K562 (cell line): ENCODE measurements at regions not wholly inside any gene's neighbourhood (a gene's known extent, or its start where the extent isn't known, plus 50 kb on each side); places are given as distances from the start of the nearest gene placed in this dataset.

Source experiments
- ATAC-seq: fragments of 200-7000 bp; cut with Tn5 transposase; 3 replicates; pipeline ENCODE4 v1.9.1; 2020; ENCODE audit warnings: moderate library complexity
- BruUV-seq: library from RNA; stranded (reverse); fragments of 400-500 nt; replicated peaks from 2 replicates; lab custom pipeline; 2021; lab: Mats Ljungman, UMichigan
- CTCF ChIA-PET: fragments of 300-600 bp; formaldehyde crosslinking; extraction: SDS; loops from one replicate; lab custom pipeline; 2021; ENCODE audit warnings: low intra/inter-chr PET ratio; lab: Yijun Ruan, JAX
- POLR2A ChIA-PET: fragments of 300-600, 350-650 bp; sonication (Branson Sonifier 250); formaldehyde crosslinking; extraction: SDS; loops from one replicate; lab custom pipeline; 2021; ENCODE audit warnings: antibody characterized with exemption, inconsistent platforms; lab: Yijun Ruan, JAX
- DNase-seq, 4 experiments: peaks; one replicate each; pipeline versions ENCODE4 v3.0.0 to v3.0.0-alpha.2; 2011 to 2018; ENCODE audit warnings: low spot score in 3 of 4, mixed read lengths in 3 of 4; ENCODE audit errors: extremely low read depth in 1 of 4
- FAIRE-seq: peaks from 2 replicates; lab custom pipeline; 2011; peaks lifted over from hg19 to GRCh38; lab: Jason Lieb, UNC
- H2AFZ ChIP-seq: 2 replicates; pipeline ENCODE4 v1.6.0; 2011; ENCODE audit warnings: low read depth, low read length, control low read depth, inconsistent platforms
- H3K27ac ChIP-seq: fragments of 200-600 bp; 3 replicates; pipeline ENCODE4 v1.8.0; 2011; ENCODE audit warnings: low read depth, mild to moderate bottlenecking, control low read depth, inconsistent platforms, low read length, moderate library complexity, mixed read lengths; ENCODE audit errors: extremely low read depth
- H3K27me3 ChIP-seq, 2 experiments: fragments of 300-600 bp in 1 of 2; 2 replicates in 1 of 2; 3 replicates in 1 of 2; pipeline versions ENCODE4 v1.6.0 to v1.8.0; 2011; ENCODE audit warnings: inconsistent platforms in 2 of 2, low read length in 2 of 2, mild to moderate bottlenecking in 1 of 2, mixed read lengths in 1 of 2, moderate library complexity in 1 of 2; ENCODE audit not compliant: control insufficient read depth in 2 of 2, insufficient read depth in 2 of 2
- H3K36me3 ChIP-seq: fragments of 300-600 bp; 3 replicates; pipeline ENCODE4 v1.8.0; 2011; ENCODE audit warnings: mild to moderate bottlenecking, low read length, inconsistent platforms; ENCODE audit not compliant: control insufficient read depth, insufficient read depth
- H3K4me1 ChIP-seq, 2 experiments: fragments of 200-600 bp in 1 of 2; replicated peaks in 1 of 2; 2 replicates in 1 of 2; 3 replicates in 1 of 2; pipeline versions ENCODE4 v1.5.1 to v1.8.0; 2011; ENCODE audit warnings: inconsistent platforms in 2 of 2, low read length in 2 of 2, mild to moderate bottlenecking in 1 of 2, mixed read lengths in 1 of 2, moderate library complexity in 1 of 2; ENCODE audit not compliant: control insufficient read depth in 2 of 2, insufficient read depth in 2 of 2
- H3K4me2 ChIP-seq: 2 replicates; pipeline ENCODE4 v1.6.1; 2011; ENCODE audit warnings: low read length, control low read depth, inconsistent platforms, mixed read lengths; ENCODE audit not compliant: insufficient read depth
- H3K4me3 ChIP-seq: fragments of 200-600 bp; sonication (generic), shearing (Covaris generic); 2 replicates; pipeline ENCODE4 v1.5.1; 2016; ENCODE audit warnings: control low read depth, inconsistent platforms
- H3K79me2 ChIP-seq: fragments of 200-600 bp; 3 replicates; pipeline ENCODE4 v1.8.0; 2011; ENCODE audit warnings: low read length, inconsistent platforms; ENCODE audit not compliant: control insufficient read depth, insufficient read depth
- H3K9ac ChIP-seq, 2 experiments: 2 replicates each; pipeline versions ENCODE4 v1.6.0 to v1.6.1; 2011; ENCODE audit warnings: low read depth in 2 of 2, low read length in 2 of 2, control low read depth in 1 of 2, inconsistent platforms in 1 of 2, mild to moderate bottlenecking in 1 of 2, mixed read lengths in 1 of 2; ENCODE audit not compliant: insufficient read depth in 1 of 2
- H3K9me1 ChIP-seq: one replicate; pipeline ENCODE4 v1.6.0; 2011; ENCODE audit warnings: inconsistent platforms, mild to moderate bottlenecking, low read length, moderate library complexity; ENCODE audit not compliant: control insufficient read depth, insufficient read depth
- H3K9me3 ChIP-seq: replicated peaks from 2 replicates; pipeline ENCODE4 v1.5.1; 2011; ENCODE audit warnings: low read depth, low read length, inconsistent platforms; ENCODE audit not compliant: control insufficient read depth, insufficient read depth
- H4K20me1 ChIP-seq: replicated peaks from 2 replicates; pipeline ENCODE4 v1.6.1; 2011; ENCODE audit warnings: low read length, inconsistent platforms, mixed read lengths; ENCODE audit not compliant: control insufficient read depth, insufficient read depth
- CREBBP ChIP-seq: IDR thresholded peaks from one replicate; pipeline ENCODE4 v1.6.1; 2012; ENCODE audit warnings: low read depth, mild to moderate bottlenecking, control low read depth, inconsistent platforms, low read length
- EWSR1 ChIP-seq: fragments of 450-650 bp; IDR thresholded peaks from 2 replicates; pipeline ENCODE4 v1.6.1; 2018; ENCODE audit warnings: borderline replicate concordance, mild to moderate bottlenecking, low read depth, moderate library complexity; ENCODE audit not compliant: partially characterized antibody
- HDAC1 ChIP-seq, 2 experiments: fragments of 450-650 bp; IDR thresholded peaks; 2 replicates each; pipeline ENCODE4 v1.6.1; 2016 to 2017; ENCODE audit warnings: inconsistent platforms in 1 of 2, mild to moderate bottlenecking in 1 of 2, moderate library complexity in 1 of 2
- ILK ChIP-seq: fragments of 450-650 bp; IDR thresholded peaks from 2 replicates; pipeline ENCODE4 v1.6.1; 2016; ENCODE audit warnings: missing genetic modification characterization, low read depth, mild to moderate bottlenecking, missing compliant biosample characterization, moderate library complexity, borderline replicate concordance
- RAD21 ChIP-seq, 2 experiments: fragments of 250-450 bp in 1 of 2; fragments of 450-650 bp in 1 of 2; sonication (Bioruptor Pico) in 1 of 2; formaldehyde crosslinking in 1 of 2; IDR thresholded peaks in 1 of 2; conservative IDR thresholded peaks in 1 of 2; 2 replicates each; pipeline versions ENCODE4 v1.4.0 to v1.8.0; 2020 to 2022; ENCODE audit warnings: mild to moderate bottlenecking in 2 of 2, moderate library complexity in 1 of 2
- TAF9B ChIP-seq: fragments of 450-650 bp; IDR thresholded peaks from 2 replicates; pipeline ENCODE4 v1.6.1; 2018; ENCODE audit warnings: mild to moderate bottlenecking; ENCODE audit not compliant: partially characterized antibody
- ZBTB7A ChIP-seq: IDR thresholded peaks from 2 replicates; pipeline ENCODE4 v1.6.1; 2011; ENCODE audit warnings: low read depth, mild to moderate bottlenecking, low read length, moderate library complexity, borderline replicate concordance; ENCODE audit not compliant: control insufficient read depth
- ZNF143 ChIP-seq: sonication (generic); formaldehyde crosslinking; IDR thresholded peaks from 2 replicates; pipeline ENCODE4 v1.9.0; 2022; ENCODE audit warnings: mild to moderate bottlenecking, missing genetic modification reagents
- WGBS: fragments of 100-300 bp; shearing (Covaris generic); methylation state at CpG from one replicate; pipeline ENCODE4 v1.1.6; 2016; ENCODE audit warnings: low coverage, mixed read lengths; ENCODE audit not compliant: insufficient coverage; ENCODE audit errors: missing lambda C conversion rate; 5-methylcytosine and 5-hydroxymethylcytosine counted together
- in situ Hi-C: fragments of 300-500 bp; cut with MboI; formaldehyde crosslinking; loops from 4 replicates; pipeline ENCODE4 v1.15.0; 2018; ENCODE audit warnings: inconsistent platforms, mixed read lengths
- intact Hi-C: fragments of 100-400 bp; cut with micrococcal nuclease; formaldehyde crosslinking; loops from 2 replicates; pipeline ENCODE4 v1.14.2; 2022
- TF ChIP-seq, protein P1 (sequence below): fragments of 450-650 bp; IDR thresholded peaks from 2 replicates; pipeline ENCODE4 v1.6.1; 2018; ENCODE audit warnings: mild to moderate bottlenecking, low read depth; ENCODE audit not compliant: partially characterized antibody

DNA sequence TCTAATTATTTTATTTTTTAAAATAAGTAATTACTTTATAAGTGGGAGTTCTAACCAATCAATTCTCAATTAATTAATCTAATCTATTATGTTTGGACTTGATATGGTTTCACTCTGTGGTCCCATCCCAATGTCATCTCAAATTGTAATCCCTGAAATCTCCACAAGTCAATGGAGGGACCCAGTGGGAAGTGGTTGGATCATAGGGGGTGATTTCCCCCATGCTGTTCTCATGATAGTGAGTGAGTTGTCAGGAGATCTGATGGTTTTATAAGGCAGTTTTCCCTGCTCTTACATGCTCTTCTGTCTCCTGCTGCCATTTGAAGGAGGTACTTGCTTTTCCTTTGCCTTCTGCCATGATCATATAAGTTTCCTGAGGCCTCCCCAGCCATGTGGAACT, 836.1 kb downstream of the GALC start (continued):
- no peak for TF ChIP-seq ILK (tag)
- TF ChIP-seq EWSR1 = no peak
- no peak for TF ChIP-seq RAD21 (CRISPR knock-in tag; conservative IDR thresholded peaks at IDR 0.05 in 1 of 2, IDR thresholded peaks at IDR 0.05 in 1 of 2)
- TF ChIP-seq, protein P1, sequence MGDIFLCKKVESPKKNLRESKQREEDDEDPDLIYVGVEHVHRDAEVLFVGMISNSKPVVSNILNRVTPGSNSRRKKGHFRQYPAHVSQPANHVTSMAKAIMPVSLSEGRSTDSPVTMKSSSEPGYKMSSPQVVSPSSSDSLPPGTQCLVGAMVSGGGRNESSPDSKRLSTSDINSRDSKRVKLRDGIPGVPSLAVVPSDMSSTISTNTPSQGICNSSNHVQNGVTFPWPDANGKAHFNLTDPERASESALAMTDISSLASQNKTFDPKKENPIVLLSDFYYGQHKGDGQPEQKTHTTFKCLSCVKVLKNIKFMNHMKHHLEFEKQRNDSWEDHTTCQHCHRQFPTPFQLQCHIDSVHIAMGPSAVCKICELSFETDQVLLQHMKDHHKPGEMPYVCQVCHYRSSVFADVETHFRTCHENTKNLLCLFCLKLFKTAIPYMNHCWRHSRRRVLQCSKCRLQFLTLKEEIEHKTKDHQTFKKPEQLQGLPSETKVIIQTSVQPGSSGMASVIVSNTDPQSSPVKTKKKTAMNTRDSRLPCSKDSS = no peak
- TF ChIP-seq CREBBP = no peak
- TF ChIP-seq HDAC1 (IDR thresholded peaks at IDR 0.05) = no peak
- no peak for TF ChIP-seq TAF9B
- no peak for TF ChIP-seq ZBTB7A
- TF ChIP-seq, all 486 proteins: peak for 0

DNA sequence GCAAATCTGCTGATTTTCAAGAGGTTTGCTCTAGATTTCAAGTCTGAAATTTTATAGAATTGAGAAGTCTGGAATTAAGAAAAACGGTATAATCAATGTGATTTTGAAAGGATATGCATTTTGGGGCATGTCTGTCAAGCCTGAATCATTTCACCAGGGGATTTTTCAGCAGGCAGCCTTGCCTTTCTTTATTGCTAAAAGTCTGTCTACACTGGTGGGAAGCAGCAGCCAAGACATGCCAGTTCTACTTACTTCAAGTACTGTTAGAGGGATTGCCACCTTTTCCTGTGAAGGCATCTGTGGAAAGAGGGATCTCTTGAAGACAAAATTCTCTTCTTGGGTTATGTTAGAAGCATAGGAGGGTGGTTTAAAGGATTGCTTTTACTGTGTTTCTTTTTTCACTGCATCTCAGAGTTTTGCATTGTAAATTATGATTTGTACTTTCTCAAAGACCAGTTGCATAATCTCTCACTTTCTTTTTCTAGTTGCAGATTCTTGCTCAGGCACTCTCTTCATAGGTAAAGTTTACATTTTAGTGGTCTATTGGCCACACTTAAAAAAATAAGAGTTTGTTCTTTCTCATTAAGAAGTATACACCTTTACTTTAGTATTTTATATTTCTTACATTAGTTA, 837.0 kb downstream of the GALC start:
- no TSS peak for BruUV-seq
- Histone ChIP-seq H3K27ac (no peak overlapping the region), H4K20me1 (no peaks in the 10 kb centered on the region), H3K4me2 (no peak overlapping the region), H3K9ac (no peak overlapping the region), H3K9me1 (no peaks in the 10 kb centered on the region), H3K36me3 (no peaks in the 10 kb centered on the region), H3K79me2 (no peaks in the 10 kb centered on the region), H3K9me3 (no peaks in the 10 kb centered on the region), H3K4me3 (no peak overlapping the region), H3K27me3 (no peaks in the 10 kb centered on the region), H2AFZ (no peak overlapping the region), H3K4me1 (no peaks in the 10 kb centered on the region)
- WGBS = 0% methylated on average over 1 of the region's 1 CpG
- intact Hi-C loops = no loop called here
- ChIA-PET POLR2A (no interaction called here), CTCF (no interaction called here)
- in situ Hi-C loops = no loop called here
- FAIRE-seq (no peak), ATAC-seq (no peak), DNase-seq (no peak)
- no peak for TF ChIP-seq ZNF143 (CRISPR knock-in tag)
